ENCODE measurements at regions not wholly inside any gene's neighbourhood (a gene's known extent, or its start where the extent isn't known, plus 50 kb on each side); places are given as distances from the start of the nearest gene placed in this dataset.
"Not testable (repeated sequence)": the region's sequence is repeated elsewhere in the genome, so short reads cannot be mapped to it uniquely, and the experiment has no call there.

GRCh38 chr15:93362203-93362602 lies 273.2 kb upstream of the RGMA start:
- DNase-seq (ENCODE audit: low read depth in 3 of 3) = no peak

- DNase-seq (ENCODE audit: low read depth in 3 of 3) = no peak
These were observed 272.7 kb upstream of the RGMA start for GRCh38 chr15:93361703-93362102.

DNA sequence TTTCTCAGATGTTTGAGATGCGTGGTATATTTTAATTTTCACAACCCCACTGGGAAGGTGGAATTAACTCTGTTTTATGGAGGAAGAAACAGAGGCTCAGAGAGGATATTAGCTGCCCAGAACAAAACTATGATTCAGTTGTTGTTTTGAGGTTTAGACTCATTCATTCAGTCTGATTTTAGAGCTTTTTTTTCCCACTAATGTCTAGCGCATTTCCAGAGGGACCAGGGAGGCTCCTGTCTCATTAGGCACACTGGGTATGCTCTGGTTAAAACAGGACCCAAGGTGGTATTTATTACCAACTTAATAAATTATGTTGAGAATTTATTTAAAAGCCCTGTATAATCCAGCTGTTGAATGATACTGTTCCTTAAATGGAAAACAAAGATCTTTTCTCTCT lies 272.0 kb upstream of the RGMA start:
- DNase-seq (ENCODE audit: low read depth in 3 of 3) = no peak

DNA sequence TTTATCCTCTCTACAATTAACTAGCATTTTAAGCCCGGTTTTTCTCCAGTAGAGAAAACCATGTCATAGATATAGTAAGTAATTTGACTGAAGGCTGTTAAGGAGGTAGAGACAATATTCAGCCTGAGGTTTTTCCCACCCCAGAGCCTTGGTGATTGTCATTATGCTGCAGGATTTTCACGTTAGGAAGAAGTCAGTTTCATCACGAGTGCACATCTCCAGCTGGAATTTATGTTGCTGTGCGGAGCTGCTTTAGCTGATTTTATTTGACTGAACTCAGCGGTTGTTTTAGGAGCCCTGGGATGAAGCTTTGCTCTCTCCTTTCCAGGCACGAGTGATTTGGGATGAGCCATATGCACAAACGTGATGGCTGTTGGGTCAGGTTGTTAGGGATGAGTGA lies 271.3 kb upstream of the RGMA start:
- DNase-seq (ENCODE audit: low read depth in 3 of 3) = no peak

DNA sequence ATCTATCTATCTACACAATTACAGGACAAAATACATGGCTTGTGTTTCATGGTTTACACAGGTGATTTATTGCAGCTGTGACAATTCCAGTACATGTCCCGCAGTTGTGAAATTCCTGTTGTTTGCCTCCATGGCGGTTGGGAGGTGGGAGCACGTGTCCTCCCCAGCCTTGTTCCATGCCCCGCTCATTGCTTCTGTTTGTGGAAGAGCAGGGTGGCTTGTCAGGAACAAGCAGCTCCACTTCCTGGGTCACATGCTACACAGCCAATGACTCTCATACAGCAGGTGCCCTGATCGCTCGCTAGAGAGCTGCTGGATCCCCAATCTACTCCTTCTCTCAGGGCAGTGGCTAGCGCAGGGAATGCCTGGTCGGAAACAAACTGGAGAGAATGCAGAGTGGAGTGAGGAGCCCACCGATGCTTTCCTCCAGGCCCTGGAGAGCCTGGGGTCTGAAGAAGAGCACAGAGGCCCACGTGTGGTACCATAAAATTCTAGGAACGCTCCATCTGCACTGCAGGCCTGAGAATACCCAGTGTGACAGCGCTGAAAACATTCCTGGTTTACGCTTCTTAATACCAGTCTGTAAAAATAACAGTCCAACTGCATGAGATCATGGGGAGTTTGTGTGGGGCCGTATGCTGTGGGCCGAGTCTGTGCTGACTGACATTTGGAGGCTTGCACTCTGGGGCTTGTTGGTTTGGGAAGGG lies 270.6 kb upstream of the RGMA start:
- no peak for DNase-seq (ENCODE audit: low read depth in 3 of 3)

DNA sequence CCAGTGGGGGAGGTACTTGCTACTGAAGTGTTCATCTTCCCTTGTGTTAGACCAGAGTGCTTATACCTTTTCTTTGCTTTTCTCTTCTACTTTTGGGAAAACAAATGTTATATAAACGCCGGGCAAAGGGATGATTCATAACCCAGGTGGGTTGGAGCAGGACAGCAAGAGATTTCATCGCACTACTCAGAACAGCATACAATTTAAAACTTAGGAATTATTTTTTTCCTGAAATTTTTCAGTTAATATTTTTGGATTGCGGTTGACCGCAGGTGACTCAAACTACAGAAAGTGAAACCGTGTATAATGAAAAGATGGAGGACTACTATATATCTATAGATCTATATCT lies 270.0 kb upstream of the RGMA start:
- no peak for DNase-seq (ENCODE audit: low read depth in 3 of 3)

DNA sequence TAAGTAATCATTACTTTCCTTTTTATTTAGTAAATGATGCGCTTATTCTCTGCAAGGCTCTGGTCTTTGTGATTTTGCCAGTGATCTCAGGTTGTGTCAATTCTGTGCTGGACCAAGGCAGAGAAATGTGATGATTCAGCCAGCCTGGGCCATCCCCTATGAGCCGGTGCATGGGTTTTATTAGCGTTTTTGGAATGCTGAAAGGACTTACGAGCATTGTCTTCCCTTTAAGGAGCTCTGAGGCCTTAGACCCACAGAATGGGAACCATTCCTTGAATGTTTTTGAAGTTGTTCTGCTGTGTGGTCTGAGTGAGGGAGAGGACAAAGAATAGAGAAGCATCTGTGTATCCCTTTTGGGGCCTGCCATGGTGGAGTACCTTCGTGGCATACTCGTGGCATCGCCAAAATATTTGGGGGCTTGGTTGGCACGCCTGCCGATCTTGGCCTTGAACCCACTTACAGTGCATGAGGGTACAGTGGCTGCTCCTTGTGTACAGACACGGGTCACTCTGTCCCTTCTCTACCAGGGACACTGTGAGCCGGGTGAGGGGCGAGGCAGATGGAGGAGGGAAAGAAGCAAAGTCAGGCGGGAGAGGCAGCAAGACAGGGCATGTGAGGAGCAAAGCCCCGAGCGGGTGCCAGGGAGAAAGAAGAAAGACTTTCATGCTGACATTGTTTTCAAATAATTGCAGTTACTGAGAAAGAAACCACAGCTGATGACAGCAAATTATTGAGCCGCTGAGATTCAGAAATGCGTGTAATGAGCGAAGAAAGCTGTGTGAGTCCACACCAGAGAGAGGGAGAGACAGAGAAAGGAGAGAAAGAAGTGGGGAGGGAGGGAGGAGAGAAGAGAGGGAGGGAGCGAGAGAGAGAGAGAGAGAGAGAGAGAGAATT lies 269.4 kb upstream of the RGMA start:
- DNase-seq (ENCODE audit: low read depth in 3 of 3) = no peak

GRCh38 chr15:93348711-93349545 lies 259.9 kb upstream of the RGMA start:
- DNase-seq (ENCODE audit: low read depth in 3 of 3) = no peak

- DNase-seq (ENCODE audit: low read depth in 3 of 3) = no peak
These were observed 259.0 kb upstream of the RGMA start for GRCh38 chr15:93347986-93348385.

DNA sequence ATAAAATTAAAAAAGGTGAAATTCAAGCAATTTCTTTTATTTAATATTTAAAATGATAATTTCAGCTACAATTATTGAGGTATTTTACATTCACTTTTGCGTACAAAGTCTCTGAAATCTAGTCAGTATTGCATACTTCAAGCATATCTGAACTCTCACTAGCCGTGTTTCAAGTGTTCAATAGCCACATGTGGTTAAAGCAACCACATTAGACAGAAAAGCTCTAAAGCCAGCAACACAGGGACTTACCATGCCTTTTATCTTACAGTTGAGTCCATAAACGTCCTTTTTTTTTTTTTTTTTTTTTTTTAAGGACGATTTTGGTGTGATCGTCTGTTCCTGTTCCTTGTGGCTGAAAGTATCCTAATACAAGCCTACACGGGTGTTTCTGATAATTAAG lies 257.0 kb upstream of the RGMA start:
- DNase-seq (ENCODE audit: low read depth in 3 of 3) = no peak

DNA sequence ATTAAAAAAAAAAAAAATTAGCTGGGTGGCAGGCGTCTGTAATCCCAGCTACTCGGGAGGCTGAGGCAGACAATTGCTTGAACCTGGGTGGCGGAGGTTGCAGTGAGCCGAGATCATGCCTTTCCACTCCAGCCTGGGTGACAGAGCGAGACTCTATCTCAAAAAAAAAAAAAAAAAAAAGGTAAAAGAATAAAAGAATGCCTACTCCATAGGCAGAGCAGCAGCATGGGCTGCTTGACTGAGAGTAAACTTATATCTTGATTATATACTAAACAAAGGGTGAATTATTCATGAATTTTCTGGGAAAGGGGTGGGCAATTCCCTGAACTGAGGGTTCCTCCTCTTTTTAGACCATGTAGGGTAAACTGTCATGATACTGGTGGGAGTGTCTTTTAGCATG lies 254.4 kb upstream of the RGMA start:
- DNase-seq (ENCODE audit: low read depth in 3 of 3) = not testable (repeated sequence)

GRCh38 chr15:93341164-93341563 lies 252.2 kb upstream of the RGMA start:
- no peak for DNase-seq (ENCODE audit: low read depth in 3 of 3)

DNA sequence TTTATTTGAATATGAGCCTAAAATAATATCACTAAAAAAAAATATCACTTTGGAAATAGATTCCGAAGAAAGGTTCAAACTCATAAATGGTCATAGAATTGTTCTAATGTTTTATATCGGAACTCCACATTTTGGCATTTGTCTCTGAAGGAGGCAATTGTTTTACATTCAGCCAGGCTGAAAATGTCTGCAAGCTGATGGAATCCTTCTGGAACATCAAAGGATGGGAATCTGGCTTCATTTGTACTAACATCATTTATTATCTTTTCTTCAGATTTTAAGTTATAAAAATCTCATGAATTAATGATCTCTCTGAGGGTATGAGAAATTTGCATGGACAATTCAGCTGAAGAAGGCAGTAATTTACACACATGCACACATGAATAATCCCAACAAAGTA lies 251.4 kb upstream of the RGMA start:
- DNase-seq (ENCODE audit: low read depth in 3 of 3) = no peak

- no peak for DNase-seq (ENCODE audit: low read depth in 3 of 3)
These were observed 244.8 kb upstream of the RGMA start for GRCh38 chr15:93333796-93334195.

DNA sequence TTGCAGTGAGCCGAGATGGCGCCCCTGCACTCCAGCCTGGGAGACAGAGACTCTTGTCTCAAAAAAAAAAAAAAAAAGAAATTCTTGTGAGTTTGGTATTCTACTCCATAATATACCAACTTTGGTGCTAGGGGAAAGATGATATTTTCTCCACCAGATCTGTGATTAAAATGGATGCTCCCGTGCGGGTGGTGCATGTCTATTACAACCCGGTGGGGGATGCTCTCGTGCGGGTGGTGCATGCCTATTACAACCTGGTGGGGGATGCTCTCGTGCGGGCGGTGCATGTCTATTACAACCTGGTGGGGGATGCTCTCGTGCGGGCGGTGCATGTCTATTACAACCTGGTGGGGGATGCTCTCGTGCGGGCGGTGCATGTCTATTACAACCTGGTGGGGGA lies 244.1 kb upstream of the RGMA start:
- not testable (repeated sequence) for DNase-seq (ENCODE audit: low read depth in 3 of 3)

- DNase-seq (ENCODE audit: low read depth in 3 of 3) = no peak
These were observed 243.2 kb upstream of the RGMA start for GRCh38 chr15:93332168-93332553.

GRCh38 chr15:93331545-93332167 lies 242.6 kb upstream of the RGMA start:
- DNase-seq (ENCODE audit: low read depth in 3 of 3) = no peak

GRCh38 chr15:93330912-93331544 lies 242.0 kb upstream of the RGMA start:
- DNase-seq (ENCODE audit: low read depth in 3 of 3) = no peak

GRCh38 chr15:93327364-93327763 lies 238.4 kb upstream of the RGMA start:
- no peak for DNase-seq (ENCODE audit: low read depth in 3 of 3)

GRCh38 chr15:93324186-93324975 lies 235.4 kb upstream of the RGMA start:
- DNase-seq (ENCODE audit: low read depth in 3 of 3) = no peak

DNA sequence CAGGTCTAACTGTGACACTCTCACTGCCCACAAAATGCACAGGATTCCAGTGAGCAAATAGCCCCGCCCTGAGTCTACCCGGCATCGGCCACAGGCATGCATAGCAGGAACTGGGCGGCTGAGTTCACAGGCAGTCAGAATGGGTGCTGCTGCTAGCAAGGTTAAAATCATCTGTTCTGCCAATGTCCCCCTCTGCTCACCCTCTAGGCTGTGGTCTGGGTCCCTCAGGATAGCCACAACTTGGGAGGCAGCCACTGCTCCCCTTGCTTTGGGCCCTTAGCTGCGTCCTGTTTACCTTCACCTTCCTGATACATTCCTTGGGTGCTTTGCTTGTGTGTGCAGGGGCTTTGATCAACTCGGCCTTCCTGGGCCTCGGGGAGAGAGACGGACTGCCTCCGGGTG lies 232.9 kb upstream of the RGMA start:
- no peak for DNase-seq (ENCODE audit: low read depth in 3 of 3)

Data from stimulated activated CD4-positive, alpha-beta T cell treated with anti-CD3 and anti-CD28 coated beads, TNF-alpha, amount 100 ng/mL, for 48 hours (primary cell).